ENCODE measurements at regions not wholly inside any gene's neighbourhood (a gene's known extent, or its start where the extent isn't known, plus 50 kb on each side); places are given as distances from the start of the nearest gene placed in this dataset.

DNA sequence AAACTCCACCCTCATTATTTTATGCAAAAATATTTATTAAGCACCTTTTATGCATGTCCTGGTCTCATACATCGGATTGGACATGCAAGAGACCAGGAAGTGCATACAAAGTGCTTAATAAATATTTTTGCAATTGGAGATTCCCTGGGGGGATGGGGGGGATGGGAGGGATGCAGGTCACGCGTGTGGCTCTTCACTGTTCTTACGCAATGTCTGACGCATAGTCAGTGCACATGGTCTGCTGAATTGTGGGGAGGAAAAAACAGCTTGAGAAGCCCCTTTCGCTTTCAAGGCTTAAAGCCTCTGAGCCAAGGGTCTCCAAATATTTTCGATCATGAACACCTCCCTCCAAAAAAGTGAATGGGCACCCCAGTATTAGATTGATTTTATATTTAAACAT is 96.7 kb upstream of the XYLT1 start:
- no peak for TF ChIP-seq NR3C1 (IDR thresholded peaks at IDR 0.05)
- no peak for TF ChIP-seq CBX2 (IDR thresholded peaks at IDR 0.05; ENCODE audit: borderline replicate concordance, low read depth)
- TF ChIP-seq TP53 (CRISPR knock-in tag; IDR thresholded peaks at IDR 0.05) = no peak
- TF ChIP-seq MAZ (IDR thresholded peaks at IDR 0.05; ENCODE audit: borderline replicate concordance, low read depth, low read length) = no peak
- no peak for TF ChIP-seq CEBPB (IDR thresholded peaks at IDR 0.05)
- no peak for TF ChIP-seq FOXS1 (CRISPR knock-in tag; IDR thresholded peaks at IDR 0.05)
- TF ChIP-seq ESRRA (IDR thresholded peaks at IDR 0.05; ENCODE audit: borderline replicate concordance, low read length) = no peak
- TF ChIP-seq, protein P1, sequence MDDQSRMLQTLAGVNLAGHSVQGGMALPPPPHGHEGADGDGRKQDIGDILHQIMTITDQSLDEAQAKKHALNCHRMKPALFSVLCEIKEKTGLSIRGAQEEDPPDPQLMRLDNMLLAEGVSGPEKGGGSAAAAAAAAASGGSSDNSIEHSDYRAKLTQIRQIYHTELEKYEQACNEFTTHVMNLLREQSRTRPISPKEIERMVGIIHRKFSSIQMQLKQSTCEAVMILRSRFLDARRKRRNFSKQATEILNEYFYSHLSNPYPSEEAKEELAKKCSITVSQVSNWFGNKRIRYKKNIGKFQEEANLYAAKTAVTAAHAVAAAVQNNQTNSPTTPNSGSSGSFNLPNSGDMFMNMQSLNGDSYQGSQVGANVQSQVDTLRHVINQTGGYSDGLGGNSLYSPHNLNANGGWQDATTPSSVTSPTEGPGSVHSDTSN (IDR thresholded peaks at IDR 0.05) = no peak
- no peak for TF ChIP-seq FOSB (CRISPR knock-in tag; IDR thresholded peaks at IDR 0.05)
- ATAC-seq (no peak), FAIRE-seq (no peak), DNase-seq (ENCODE audit: low read depth in 1 of 2, low spot score in 1 of 2) (no peak)
- Histone ChIP-seq H3K4me2 (no peak overlapping the region), H3K9me3 (no peaks in the 10 kb centered on the region; the same call in 2 of the 3 replicates), H3K4me3 (no peak overlapping the region), H3K27ac (no peak overlapping the region), H3K4me1 (no peaks in the 10 kb centered on the region)
- ChIA-PET POLR2A (no interaction called here), CTCF (interaction anchor here (0.5 kb wide), 1 partner anchor 564 kb away, joined by 4 read pairs; no protein-coding TSS in a partner anchor)
- 29% methylated on average over 7 of the region's 7 CpGs for WGBS (ENCODE audit: missing lambda C conversion rate)

DNA sequence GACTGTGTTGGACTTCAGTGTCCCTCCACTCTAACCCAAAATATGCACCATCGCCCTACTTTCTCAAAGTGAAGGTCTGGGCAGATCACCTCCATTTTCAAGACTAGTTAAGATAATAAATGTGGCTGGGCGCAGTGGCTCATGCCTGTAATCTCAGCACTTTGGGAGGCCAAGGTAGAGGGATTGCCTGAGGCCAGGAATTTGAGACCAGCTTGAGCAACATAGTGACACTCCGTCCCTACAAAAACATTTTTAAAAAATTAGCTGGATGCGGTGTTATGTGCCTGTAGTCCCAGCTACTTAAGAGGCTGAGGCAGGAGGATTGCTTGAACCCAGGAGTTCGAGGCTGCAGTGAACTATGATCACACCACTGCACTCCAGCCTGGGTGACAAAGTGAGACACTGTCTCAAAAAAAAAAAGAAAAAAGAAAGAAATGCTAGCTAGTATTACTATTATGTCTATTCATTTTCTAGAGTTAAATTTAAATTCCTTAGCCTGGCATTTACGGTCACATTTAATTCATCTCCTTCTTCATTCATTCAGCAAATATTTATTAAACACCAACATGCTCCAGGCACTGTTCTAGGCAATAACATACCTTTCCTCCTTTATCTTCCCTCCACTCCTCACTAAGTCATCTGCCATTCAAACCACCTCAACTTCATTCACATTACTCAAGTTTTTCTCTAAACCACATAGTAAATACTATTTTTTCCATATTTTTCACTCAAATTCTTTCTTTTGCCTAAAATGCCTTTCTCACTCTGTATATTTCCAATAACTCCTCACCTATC is 96.1 kb upstream of the XYLT1 start:
- H3K27ac ChIP-seq = no peak overlapping the region
- POLR2A ChIA-PET = no interaction called here
- 15% methylated on average over 6 of the region's 6 CpGs for WGBS (ENCODE audit: missing lambda C conversion rate)

DNA sequence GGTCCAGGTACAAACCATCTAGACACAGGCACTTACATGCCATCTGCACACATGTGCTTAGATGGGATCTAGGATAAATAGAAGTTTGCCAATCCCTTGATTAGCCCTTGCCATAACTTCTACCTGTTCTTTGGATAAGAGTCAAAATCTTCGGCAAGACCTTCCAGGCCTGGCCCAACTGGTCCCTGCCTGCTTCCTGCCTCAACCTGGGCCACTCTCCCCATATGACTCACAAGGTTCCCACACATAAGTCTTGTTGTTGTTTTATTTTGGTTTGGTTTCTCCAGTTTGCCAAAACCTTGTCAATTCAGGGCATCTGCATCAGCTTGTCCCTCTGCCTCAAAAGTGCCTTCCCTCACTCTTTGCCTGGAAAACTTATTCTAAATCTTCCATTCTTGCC is 95.3 kb upstream of the XYLT1 start:
- ATAC-seq (no peak), DNase-seq (ENCODE audit: low read depth in 1 of 2, low spot score in 1 of 2) (no peak), FAIRE-seq (no peak)
- CTCF ChIA-PET = no interaction called here
- H3K4me3 ChIP-seq = no peak overlapping the region
- H3K27ac ChIP-seq = no peak overlapping the region
- POLR2A ChIA-PET = no interaction called here
- no peak overlapping the region for H3K4me2 ChIP-seq
- no peaks in the 10 kb centered on the region for H3K4me1 ChIP-seq
- H3K9me3 ChIP-seq = no peaks in the 10 kb centered on the region; the same call in 2 of the 3 replicates
- WGBS (ENCODE audit: missing lambda C conversion rate) = 6% methylated on average over 1 of the region's 1 CpG
- TF ChIP-seq CEBPB (IDR thresholded peaks at IDR 0.05) (no peak), CBX8 (IDR thresholded peaks at IDR 0.05) (no peak), TFCP2L1 (CRISPR knock-in tag; IDR thresholded peaks at IDR 0.05) (no peak), MAFK (IDR thresholded peaks at IDR 0.05; ENCODE audit: partially characterized antibody) (no peak), POLR2A (IDR thresholded peaks at IDR 0.05; ENCODE audit: low read length) (no peak), PHF8 (IDR thresholded peaks at IDR 0.05; ENCODE audit: borderline replicate concordance, low read depth) (no peak), HOXB13 (CRISPR knock-in tag; IDR thresholded peaks at IDR 0.05; ENCODE audit: low read depth) (no peak)
- TF ChIP-seq, protein P2, sequence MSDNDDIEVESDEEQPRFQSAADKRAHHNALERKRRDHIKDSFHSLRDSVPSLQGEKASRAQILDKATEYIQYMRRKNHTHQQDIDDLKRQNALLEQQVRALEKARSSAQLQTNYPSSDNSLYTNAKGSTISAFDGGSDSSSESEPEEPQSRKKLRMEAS (IDR thresholded peaks at IDR 0.05) = no peak
- TF ChIP-seq, protein P3, sequence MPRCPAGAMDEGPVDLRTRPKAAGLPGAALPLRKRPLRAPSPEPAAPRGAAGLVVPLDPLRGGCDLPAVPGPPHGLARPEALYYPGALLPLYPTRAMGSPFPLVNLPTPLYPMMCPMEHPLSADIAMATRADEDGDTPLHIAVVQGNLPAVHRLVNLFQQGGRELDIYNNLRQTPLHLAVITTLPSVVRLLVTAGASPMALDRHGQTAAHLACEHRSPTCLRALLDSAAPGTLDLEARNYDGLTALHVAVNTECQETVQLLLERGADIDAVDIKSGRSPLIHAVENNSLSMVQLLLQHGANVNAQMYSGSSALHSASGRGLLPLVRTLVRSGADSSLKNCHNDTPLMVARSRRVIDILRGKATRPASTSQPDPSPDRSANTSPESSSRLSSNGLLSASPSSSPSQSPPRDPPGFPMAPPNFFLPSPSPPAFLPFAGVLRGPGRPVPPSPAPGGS (IDR thresholded peaks at IDR 0.05) = no peak
- TF ChIP-seq, protein P4, sequence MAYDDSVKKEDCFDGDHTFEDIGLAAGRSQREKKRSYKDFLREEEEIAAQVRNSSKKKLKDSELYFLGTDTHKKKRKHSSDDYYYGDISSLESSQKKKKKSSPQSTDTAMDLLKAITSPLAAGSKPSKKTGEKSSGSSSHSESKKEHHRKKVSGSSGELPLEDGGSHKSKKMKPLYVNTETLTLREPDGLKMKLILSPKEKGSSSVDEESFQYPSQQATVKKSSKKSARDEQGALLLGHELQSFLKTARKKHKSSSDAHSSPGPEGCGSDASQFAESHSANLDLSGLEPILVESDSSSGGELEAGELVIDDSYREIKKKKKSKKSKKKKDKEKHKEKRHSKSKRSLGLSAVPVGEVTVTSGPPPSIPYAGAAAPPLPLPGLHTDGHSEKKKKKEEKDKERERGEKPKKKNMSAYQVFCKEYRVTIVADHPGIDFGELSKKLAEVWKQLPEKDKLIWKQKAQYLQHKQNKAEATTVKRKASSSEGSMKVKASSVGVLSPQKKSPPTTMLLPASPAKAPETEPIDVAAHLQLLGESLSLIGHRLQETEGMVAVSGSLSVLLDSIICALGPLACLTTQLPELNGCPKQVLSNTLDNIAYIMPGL (CRISPR knock-in tag; IDR thresholded peaks at IDR 0.05; ENCODE audit: borderline replicate concordance) = no peak
- TF ChIP-seq, protein P5, sequence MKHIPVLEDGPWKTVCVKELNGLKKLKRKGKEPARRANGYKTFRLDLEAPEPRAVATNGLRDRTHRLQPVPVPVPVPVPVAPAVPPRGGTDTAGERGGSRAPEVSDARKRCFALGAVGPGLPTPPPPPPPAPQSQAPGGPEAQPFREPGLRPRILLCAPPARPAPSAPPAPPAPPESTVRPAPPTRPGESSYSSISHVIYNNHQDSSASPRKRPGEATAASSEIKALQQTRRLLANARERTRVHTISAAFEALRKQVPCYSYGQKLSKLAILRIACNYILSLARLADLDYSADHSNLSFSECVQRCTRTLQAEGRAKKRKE (CRISPR knock-in tag; IDR thresholded peaks at IDR 0.05; ENCODE audit: low read depth) = no peak
- TF ChIP-seq, protein P6, sequence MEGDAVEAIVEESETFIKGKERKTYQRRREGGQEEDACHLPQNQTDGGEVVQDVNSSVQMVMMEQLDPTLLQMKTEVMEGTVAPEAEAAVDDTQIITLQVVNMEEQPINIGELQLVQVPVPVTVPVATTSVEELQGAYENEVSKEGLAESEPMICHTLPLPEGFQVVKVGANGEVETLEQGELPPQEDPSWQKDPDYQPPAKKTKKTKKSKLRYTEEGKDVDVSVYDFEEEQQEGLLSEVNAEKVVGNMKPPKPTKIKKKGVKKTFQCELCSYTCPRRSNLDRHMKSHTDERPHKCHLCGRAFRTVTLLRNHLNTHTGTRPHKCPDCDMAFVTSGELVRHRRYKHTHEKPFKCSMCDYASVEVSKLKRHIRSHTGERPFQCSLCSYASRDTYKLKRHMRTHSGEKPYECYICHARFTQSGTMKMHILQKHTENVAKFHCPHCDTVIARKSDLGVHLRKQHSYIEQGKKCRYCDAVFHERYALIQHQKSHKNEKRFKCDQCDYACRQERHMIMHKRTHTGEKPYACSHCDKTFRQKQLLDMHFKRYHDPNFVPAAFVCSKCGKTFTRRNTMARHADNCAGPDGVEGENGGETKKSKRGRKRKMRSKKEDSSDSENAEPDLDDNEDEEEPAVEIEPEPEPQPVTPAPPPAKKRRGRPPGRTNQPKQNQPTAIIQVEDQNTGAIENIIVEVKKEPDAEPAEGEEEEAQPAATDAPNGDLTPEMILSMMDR (IDR thresholded peaks at IDR 0.05) = no peak
- TF ChIP-seq, protein P7, sequence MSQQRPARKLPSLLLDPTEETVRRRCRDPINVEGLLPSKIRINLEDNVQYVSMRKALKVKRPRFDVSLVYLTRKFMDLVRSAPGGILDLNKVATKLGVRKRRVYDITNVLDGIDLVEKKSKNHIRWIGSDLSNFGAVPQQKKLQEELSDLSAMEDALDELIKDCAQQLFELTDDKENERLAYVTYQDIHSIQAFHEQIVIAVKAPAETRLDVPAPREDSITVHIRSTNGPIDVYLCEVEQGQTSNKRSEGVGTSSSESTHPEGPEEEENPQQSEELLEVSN (IDR thresholded peaks at IDR 0.05; ENCODE audit: borderline replicate concordance, low read depth) = no peak

More for the DNA sequence above, 96.1 kb upstream of the XYLT1 start:
- CTCF ChIA-PET = no interaction called here
- ATAC-seq (no peak), DNase-seq (ENCODE audit: low read depth in 1 of 2, low spot score in 1 of 2) (no peak), FAIRE-seq (no peak)
- no peaks in the 10 kb centered on the region; the same call in 2 of the 3 replicates for H3K9me3 ChIP-seq
- H3K4me2 ChIP-seq = no peak overlapping the region
- no peak overlapping the region for H3K4me3 ChIP-seq
- TF ChIP-seq POLR2A (IDR thresholded peaks at IDR 0.05; ENCODE audit: low read length) (no peak), KDM1A (IDR thresholded peaks at IDR 0.05; ENCODE audit: low read depth) (no peak), GATA3 (IDR thresholded peaks at IDR 0.05; ENCODE audit: borderline replicate concordance) (no peak)
- no peaks in the 10 kb centered on the region for H3K4me1 ChIP-seq
